Spleen (tissue), 7 donors: ENCODE measurements at regions not wholly inside any gene's neighbourhood (a gene's known extent, or its start where the extent isn't known, plus 50 kb on each side); places are given as distances from the start of the nearest gene placed in this dataset.

ENCODE experiments used
- POLR2AphosphoS5 ChIP-seq, 3 donors: sonication (generic); formaldehyde crosslinking; IDR thresholded peaks; one replicate each; pipeline ENCODE4 v1.5.1; 2017; ENCODE audit warnings: antibody characterized with exemption in 3 of 3
- TF ChIP-seq, protein P1 (sequence below), 11 experiments: fragments of 200-600 bp in 7 of 11; fragments of 450-650 bp in 4 of 11; sonication (generic) in 4 of 11; IDR thresholded peaks in 8 of 11; conservative IDR thresholded peaks in 3 of 11; 1 replicate in 7 of 11; 2 replicates in 4 of 11; pipeline versions ENCODE4 v1.4.0 to v1.8.0; 2016 to 2021; ENCODE audit warnings: antibody characterized with exemption in 11 of 11, inconsistent platforms in 4 of 11, mild to moderate bottlenecking in 1 of 11
- donor health status: DM: no; HTN: no; CAD: no; lungs with moderate emphysema.
- donor health status: DM: no; HTN: no; CAD: no.
- donor health status: DM: no; HTN: no; CAD: no.

DNA sequence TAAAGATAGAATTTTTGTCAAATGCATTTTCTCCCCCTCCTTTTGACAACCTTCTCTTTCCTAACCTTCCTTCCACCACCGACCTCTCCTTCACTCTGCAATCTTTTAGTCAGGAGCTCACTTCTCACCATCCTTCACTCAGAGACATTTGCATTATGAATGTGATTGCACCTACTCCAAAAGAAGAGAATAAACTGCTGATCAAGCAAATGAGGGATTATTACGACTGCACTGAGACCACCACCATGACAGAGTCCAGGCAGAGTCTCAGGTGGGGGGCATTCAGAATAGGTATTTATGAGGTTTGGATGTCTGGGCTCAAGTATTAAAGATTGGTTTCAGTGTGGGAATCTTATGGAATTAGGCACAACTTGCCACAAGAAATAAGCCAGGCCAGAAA, 483.9 kb downstream of the PTH2R start:
- TF ChIP-seq, protein P1, sequence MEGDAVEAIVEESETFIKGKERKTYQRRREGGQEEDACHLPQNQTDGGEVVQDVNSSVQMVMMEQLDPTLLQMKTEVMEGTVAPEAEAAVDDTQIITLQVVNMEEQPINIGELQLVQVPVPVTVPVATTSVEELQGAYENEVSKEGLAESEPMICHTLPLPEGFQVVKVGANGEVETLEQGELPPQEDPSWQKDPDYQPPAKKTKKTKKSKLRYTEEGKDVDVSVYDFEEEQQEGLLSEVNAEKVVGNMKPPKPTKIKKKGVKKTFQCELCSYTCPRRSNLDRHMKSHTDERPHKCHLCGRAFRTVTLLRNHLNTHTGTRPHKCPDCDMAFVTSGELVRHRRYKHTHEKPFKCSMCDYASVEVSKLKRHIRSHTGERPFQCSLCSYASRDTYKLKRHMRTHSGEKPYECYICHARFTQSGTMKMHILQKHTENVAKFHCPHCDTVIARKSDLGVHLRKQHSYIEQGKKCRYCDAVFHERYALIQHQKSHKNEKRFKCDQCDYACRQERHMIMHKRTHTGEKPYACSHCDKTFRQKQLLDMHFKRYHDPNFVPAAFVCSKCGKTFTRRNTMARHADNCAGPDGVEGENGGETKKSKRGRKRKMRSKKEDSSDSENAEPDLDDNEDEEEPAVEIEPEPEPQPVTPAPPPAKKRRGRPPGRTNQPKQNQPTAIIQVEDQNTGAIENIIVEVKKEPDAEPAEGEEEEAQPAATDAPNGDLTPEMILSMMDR (IDR thresholded peaks at IDR 0.05 in 8 of 11, conservative IDR thresholded peaks at IDR 0.05 in 3 of 11): no peak
- no peak for TF ChIP-seq POLR2AphosphoS5 (IDR thresholded peaks at IDR 0.05)
